Activated B cell treated with CpG ODN at 0.5 μM for 24 hours (primary cell): ENCODE measurements at regions not wholly inside any gene's neighbourhood (a gene's known extent, or its start where the extent isn't known, plus 50 kb on each side); places are given as distances from the start of the nearest gene placed in this dataset.

Experiments used
- ATAC-seq: fragments of 200-7000 bp; cut with Tn5 transposase; one replicate; pipeline ENCODE4 v1.10.0; 2021; ENCODE audit warnings: low read depth, mild to moderate bottlenecking, moderate library complexity
- CTCF ChIA-PET: fragments of 350-600 bp; sonication (Branson Sonifier 250); formaldehyde crosslinking; loops from one replicate; lab custom pipeline; 2021; ENCODE audit warnings: antibody characterized with exemption; lab: Charles Lee
- POLR2A ChIA-PET: fragments of 350-600 bp; sonication (Branson Sonifier 250); formaldehyde crosslinking; loops from one replicate; lab custom pipeline; 2021; ENCODE audit warnings: antibody characterized with exemption; lab: Charles Lee
- DNase-seq: peaks from one replicate; pipeline ENCODE4 v3.0.0; 2022
- H3K27ac Mint-ChIP-seq: one replicate; pipeline ENCODE4 v1.8.0; 2020; ENCODE audit warnings: mixed read lengths
- H3K27me3 Mint-ChIP-seq: one replicate; pipeline ENCODE4 v1.8.0; 2021; ENCODE audit warnings: mixed read lengths
- H3K36me3 Mint-ChIP-seq: one replicate; pipeline ENCODE4 v1.8.0; 2021; ENCODE audit warnings: low read depth, mixed read lengths
- H3K4me1 Mint-ChIP-seq: one replicate; pipeline ENCODE4 v1.8.0; 2021; ENCODE audit warnings: mixed read lengths
- H3K4me3 Mint-ChIP-seq: one replicate; pipeline ENCODE4 v1.8.0; 2020; ENCODE audit warnings: mild to moderate bottlenecking, mixed read lengths
- H3K9me3 Mint-ChIP-seq: one replicate; pipeline ENCODE4 v1.8.0; 2020; ENCODE audit warnings: mixed read lengths
- CTCF ChIP-seq: fragments of 200-600 bp; IDR thresholded peaks from one replicate; pipeline ENCODE4 v1.8.0; 2022; ENCODE audit warnings: antibody characterized with exemption, mild to moderate bottlenecking
- intact Hi-C: fragments of 100-400 bp; cut with micrococcal nuclease; formaldehyde crosslinking; loops from one replicate; pipeline ENCODE4 v1.15.1; 2024

- DNase-seq = no peak
- Mint-ChIP-seq H3K9me3 (no peaks in the 10 kb centered on the region), H3K4me1 (no peaks in the 10 kb centered on the region), H3K27me3 (no peaks in the 10 kb centered on the region), H3K27ac (no peak overlapping the region), H3K4me3 (no peak overlapping the region), H3K36me3 (no peaks in the 10 kb centered on the region)
- POLR2A ChIA-PET = no interaction called here
- TF ChIP-seq CTCF = no peak
- intact Hi-C loops = no loop called here
- no peak for ATAC-seq
- CTCF ChIA-PET = no interaction called here
Measured at GRCh38 chr4:123215536-123215935, 181.1 kb upstream of the SPRY1 start.

- Mint-ChIP-seq H3K27ac (no peak overlapping the region), H3K4me3 (no peak overlapping the region), H3K27me3 (no peaks in the 10 kb centered on the region), H3K9me3 (no peaks in the 10 kb centered on the region), H3K36me3 (peaks cover 2% of the 10 kb centered on the region), H3K4me1 (no peaks in the 10 kb centered on the region)
- no peak for DNase-seq
- TF ChIP-seq CTCF = no peak
- ChIA-PET POLR2A (no interaction called here), CTCF (no interaction called here)
- intact Hi-C loops = no loop called here
- ATAC-seq = no peak
Measured at GRCh38 chr4:123216543-123216942, 180.1 kb upstream of the SPRY1 start.

- TF ChIP-seq CTCF = no peak
- no peak overlapping the region for H3K27ac Mint-ChIP-seq
- POLR2A ChIA-PET = no interaction called here
- DNase-seq (no peak), ATAC-seq (no peak)
- H3K36me3 Mint-ChIP-seq = peaks cover 3% of the 10 kb centered on the region
- no peaks in the 10 kb centered on the region for H3K9me3 Mint-ChIP-seq
- H3K4me3 Mint-ChIP-seq = no peak overlapping the region
- no peaks in the 10 kb centered on the region for H3K27me3 Mint-ChIP-seq
- intact Hi-C loops = no loop called here
- CTCF ChIA-PET = no interaction called here
- H3K4me1 Mint-ChIP-seq = no peaks in the 10 kb centered on the region
Measured at GRCh38 chr4:123216946-123217345, 179.6 kb upstream of the SPRY1 start.

- TF ChIP-seq CTCF = no peak
- ChIA-PET POLR2A (no interaction called here), CTCF (no interaction called here)
- no peak for DNase-seq
- H3K27me3 Mint-ChIP-seq = no peaks in the 10 kb centered on the region
- peaks cover 6% of the 10 kb centered on the region for H3K36me3 Mint-ChIP-seq
- H3K4me1 Mint-ChIP-seq = no peaks in the 10 kb centered on the region
- no peak overlapping the region for H3K4me3 Mint-ChIP-seq
- ATAC-seq = no peak
- no peaks in the 10 kb centered on the region for H3K9me3 Mint-ChIP-seq
- intact Hi-C loops = no loop called here
- H3K27ac Mint-ChIP-seq = no peak overlapping the region
Measured at GRCh38 chr4:123217664-123218063, 178.9 kb upstream of the SPRY1 start.

- Mint-ChIP-seq H3K4me1 (no peaks in the 10 kb centered on the region), H3K36me3 (peaks cover 15% of the 10 kb centered on the region), H3K27ac (no peak overlapping the region), H3K9me3 (no peaks in the 10 kb centered on the region), H3K4me3 (no peak overlapping the region), H3K27me3 (no peaks in the 10 kb centered on the region)
- DNase-seq (no peak), ATAC-seq (no peak)
- ChIA-PET POLR2A (no interaction called here), CTCF (no interaction called here)
- intact Hi-C loops = no loop called here
- no peak for TF ChIP-seq CTCF
Measured at GRCh38 chr4:123218981-123219380, 177.6 kb upstream of the SPRY1 start.
